Inferior parietal cortex (tissue), 1 donor: ENCODE measurements at regions not wholly inside any gene's neighbourhood (a gene's known extent, or its start where the extent isn't known, plus 50 kb on each side); places are given as distances from the start of the nearest gene placed in this dataset.
"Not testable (repeated sequence)": the region's sequence is repeated elsewhere in the genome, so short reads cannot be mapped to it uniquely, and the experiment has no call there.

Experiments used
- DNase-seq: peaks from one replicate; pipeline ENCODE4 v3.0.0-alpha.2; 2016; ENCODE audit errors: extremely low spot score

GRCh38 chr5:68861099-68861498 is 232.7 kb upstream of the SLC30A5 start:
- DNase-seq, result no peak

- DNase-seq, result no peak
Observed at GRCh38 chr5:68862560-68862959, 231.3 kb upstream of the SLC30A5 start.

- DNase-seq, result not testable (repeated sequence)
Observed at GRCh38 chr5:68865192-68865591, 228.6 kb upstream of the SLC30A5 start.

- no peak for DNase-seq
Observed at GRCh38 chr5:68872088-68872839, 221.6 kb upstream of the SLC30A5 start.

GRCh38 chr5:68873198-68873597 is 220.6 kb upstream of the SLC30A5 start:
- no peak for DNase-seq

GRCh38 chr5:68875351-68875750 is 218.5 kb upstream of the SLC30A5 start:
- DNase-seq, result no peak

- DNase-seq, result no peak
Observed at GRCh38 chr5:68883436-68883835, 210.4 kb upstream of the SLC30A5 start.

- peak; percentile 40 for DNase-seq
Observed at GRCh38 chr5:68884144-68884754, 209.6 kb upstream of the SLC30A5 start.

GRCh38 chr5:68884883-68885282 is 208.9 kb upstream of the SLC30A5 start:
- peak; percentile 46 for DNase-seq

GRCh38 chr5:68886814-68887213 is 207.0 kb upstream of the SLC30A5 start:
- no peak for DNase-seq

GRCh38 chr5:68891718-68892117 is 202.1 kb upstream of the SLC30A5 start:
- no peak for DNase-seq

GRCh38 chr5:68894673-68895072 is 199.1 kb upstream of the SLC30A5 start:
- DNase-seq, result no peak

GRCh38 chr5:68898951-68899471 is 194.8 kb upstream of the SLC30A5 start:
- DNase-seq, result no peak

GRCh38 chr5:68911840-68912690 is 181.7 kb upstream of the SLC30A5 start:
- DNase-seq, result no peak

GRCh38 chr5:68915079-68915478 is 178.7 kb upstream of the SLC30A5 start:
- no peak for DNase-seq

- DNase-seq, result no peak
Observed at GRCh38 chr5:68918306-68918705, 175.5 kb upstream of the SLC30A5 start.

GRCh38 chr5:68919988-68920490 is 173.8 kb upstream of the SLC30A5 start:
- DNase-seq, result no peak

- DNase-seq, result no peak
Observed at GRCh38 chr5:68920888-68921287, 172.9 kb upstream of the SLC30A5 start.

- DNase-seq, result no peak
Observed at GRCh38 chr5:68922172-68922987, 171.4 kb upstream of the SLC30A5 start.

- DNase-seq, result no peak
Observed at GRCh38 chr5:68924481-68925145, 169.2 kb upstream of the SLC30A5 start.
